ENCODE measurements at regions not wholly inside any gene's neighbourhood (a gene's known extent, or its start where the extent isn't known, plus 50 kb on each side); places are given as distances from the start of the nearest gene placed in this dataset.

DNA sequence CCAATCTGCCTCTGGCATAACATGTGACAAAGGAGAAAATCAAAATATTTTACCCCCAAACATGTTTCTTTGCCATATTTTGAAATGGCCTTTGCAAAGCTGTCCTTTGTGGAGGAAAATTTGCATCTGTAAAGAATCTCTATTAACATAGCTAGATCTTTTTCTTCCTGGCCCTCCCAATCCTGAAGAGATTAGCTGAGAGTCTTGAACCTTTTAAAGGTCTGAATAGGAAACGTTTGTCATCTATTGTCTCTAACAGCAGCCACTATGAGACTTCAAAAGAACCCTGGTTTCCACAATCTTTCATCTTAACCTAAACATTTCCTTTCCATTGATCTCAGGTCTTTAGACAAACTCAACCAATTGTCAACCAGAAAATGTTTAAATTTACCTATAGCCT lies 520.9 kb upstream of the TGFBR2 start:
- Histone ChIP-seq H3K27me3 (ENCODE audit: low read depth, low read length) (no peaks in the 10 kb centered on the region), H3K36me3 (ENCODE audit: control insufficient read depth in 1 of 2, insufficient read depth in 2 of 2, low read length in 2 of 2) (no peaks in the 10 kb centered on the region), H3K4me3 (ENCODE audit: low read depth in 1 of 2, low read length in 2 of 2) (no peak overlapping the region), H3K9me3 (ENCODE audit: control insufficient read depth in 1 of 2, low read length in 2 of 2) (no peaks in the 10 kb centered on the region), H3K27ac (ENCODE audit: low read length) (no peak overlapping the region), H3K4me1 (ENCODE audit: control insufficient read depth in 1 of 2, insufficient read depth in 2 of 2, low read length in 2 of 2) (no peaks in the 10 kb centered on the region)

GRCh38 chr3:30091686-30092085 lies 514.7 kb upstream of the TGFBR2 start:
- Histone ChIP-seq H3K27me3 (ENCODE audit: low read depth, low read length) (no peaks in the 10 kb centered on the region), H3K9me3 (ENCODE audit: control insufficient read depth in 1 of 2, low read length in 2 of 2) (peaks cover 0 to 5% of the 10 kb centered on the region in 2 donors), H3K4me3 (ENCODE audit: low read depth in 1 of 2, low read length in 2 of 2) (no peak overlapping the region), H3K36me3 (ENCODE audit: control insufficient read depth in 1 of 2, insufficient read depth in 2 of 2, low read length in 2 of 2) (no peaks in the 10 kb centered on the region), H3K4me1 (ENCODE audit: control insufficient read depth in 1 of 2, insufficient read depth in 2 of 2, low read length in 2 of 2) (no peaks in the 10 kb centered on the region), H3K27ac (ENCODE audit: low read length) (no peak overlapping the region)

- Histone ChIP-seq H3K36me3 (ENCODE audit: control insufficient read depth in 1 of 2, insufficient read depth in 2 of 2, low read length in 2 of 2) (no peaks in the 10 kb centered on the region), H3K4me1 (ENCODE audit: control insufficient read depth in 1 of 2, insufficient read depth in 2 of 2, low read length in 2 of 2) (peaks cover 0 to 5% of the 10 kb centered on the region in 2 donors), H3K27ac (ENCODE audit: low read length) (no peak overlapping the region), H3K9me3 (ENCODE audit: control insufficient read depth in 1 of 2, low read length in 2 of 2) (peaks cover 0 to 5% of the 10 kb centered on the region in 2 donors), H3K4me3 (ENCODE audit: low read depth in 1 of 2, low read length in 2 of 2) (no peak overlapping the region), H3K27me3 (ENCODE audit: low read depth, low read length) (no peaks in the 10 kb centered on the region)
Observed at GRCh38 chr3:30097022-30097650, 509.3 kb upstream of the TGFBR2 start.

DNA sequence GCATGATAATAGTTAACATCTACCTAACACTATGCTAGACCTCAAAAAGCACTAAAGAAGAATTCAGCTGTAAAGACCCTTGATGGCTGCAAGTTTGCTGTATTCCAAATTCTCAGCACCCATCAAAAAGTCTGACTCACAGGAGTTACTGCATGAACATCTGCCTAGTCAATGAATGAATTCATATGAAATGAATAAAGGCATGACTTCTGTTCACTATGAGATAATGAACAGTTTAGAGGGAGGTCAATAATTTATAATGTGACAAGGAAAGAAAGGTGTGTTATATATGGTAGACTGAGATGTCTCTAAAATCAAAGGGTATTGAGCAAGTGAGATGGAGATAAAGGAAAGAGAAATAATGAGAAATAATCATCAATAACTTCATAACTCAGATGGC lies 508.2 kb upstream of the TGFBR2 start:
- no peaks in the 10 kb centered on the region for H3K27me3 ChIP-seq (ENCODE audit: low read depth, low read length)
- peaks cover 0 to 5% of the 10 kb centered on the region in 2 donors for H3K9me3 ChIP-seq (ENCODE audit: control insufficient read depth in 1 of 2, low read length in 2 of 2)
- no peaks in the 10 kb centered on the region for H3K36me3 ChIP-seq (ENCODE audit: control insufficient read depth in 1 of 2, insufficient read depth in 2 of 2, low read length in 2 of 2)
- peaks cover 0 to 5% of the 10 kb centered on the region in 2 donors for H3K4me1 ChIP-seq (ENCODE audit: control insufficient read depth in 1 of 2, insufficient read depth in 2 of 2, low read length in 2 of 2)
- no peak overlapping the region for H3K4me3 ChIP-seq (ENCODE audit: low read depth in 1 of 2, low read length in 2 of 2)
- H3K27ac ChIP-seq (ENCODE audit: low read length), result no peak overlapping the region

- no peak overlapping the region for H3K4me3 ChIP-seq (ENCODE audit: low read depth in 1 of 2, low read length in 2 of 2)
- H3K36me3 ChIP-seq (ENCODE audit: control insufficient read depth in 1 of 2, insufficient read depth in 2 of 2, low read length in 2 of 2), result no peaks in the 10 kb centered on the region
- peaks cover 0 to 5% of the 10 kb centered on the region in 2 donors for H3K4me1 ChIP-seq (ENCODE audit: control insufficient read depth in 1 of 2, insufficient read depth in 2 of 2, low read length in 2 of 2)
- H3K27ac ChIP-seq (ENCODE audit: low read length), result no peak overlapping the region
- H3K27me3 ChIP-seq (ENCODE audit: low read depth, low read length), result no peaks in the 10 kb centered on the region
- H3K9me3 ChIP-seq (ENCODE audit: control insufficient read depth in 1 of 2, low read length in 2 of 2), result peaks cover 0 to 5% of the 10 kb centered on the region in 2 donors
Observed at GRCh38 chr3:30098653-30099455, 507.5 kb upstream of the TGFBR2 start.

GRCh38 chr3:30102356-30102755 lies 504.0 kb upstream of the TGFBR2 start:
- Histone ChIP-seq H3K4me1 (ENCODE audit: control insufficient read depth in 1 of 2, insufficient read depth in 2 of 2, low read length in 2 of 2) (peaks cover 0 to 5% of the 10 kb centered on the region in 2 donors), H3K27me3 (ENCODE audit: low read depth, low read length) (no peaks in the 10 kb centered on the region), H3K27ac (ENCODE audit: low read length) (no peak overlapping the region), H3K9me3 (ENCODE audit: control insufficient read depth in 1 of 2, low read length in 2 of 2) (no peaks in the 10 kb centered on the region), H3K36me3 (ENCODE audit: control insufficient read depth in 1 of 2, insufficient read depth in 2 of 2, low read length in 2 of 2) (no peaks in the 10 kb centered on the region), H3K4me3 (ENCODE audit: low read depth in 1 of 2, low read length in 2 of 2) (no peak overlapping the region)

- Histone ChIP-seq H3K27ac (ENCODE audit: low read length) (no peak overlapping the region), H3K36me3 (ENCODE audit: control insufficient read depth in 1 of 2, insufficient read depth in 2 of 2, low read length in 2 of 2) (no peaks in the 10 kb centered on the region), H3K27me3 (ENCODE audit: low read depth, low read length) (no peaks in the 10 kb centered on the region), H3K9me3 (ENCODE audit: control insufficient read depth in 1 of 2, low read length in 2 of 2) (no peaks in the 10 kb centered on the region), H3K4me1 (ENCODE audit: control insufficient read depth in 1 of 2, insufficient read depth in 2 of 2, low read length in 2 of 2) (peaks cover 0 to 5% of the 10 kb centered on the region in 2 donors), H3K4me3 (ENCODE audit: low read depth in 1 of 2, low read length in 2 of 2) (no peak overlapping the region)
Observed at GRCh38 chr3:30103186-30103585, 503.2 kb upstream of the TGFBR2 start.

DNA sequence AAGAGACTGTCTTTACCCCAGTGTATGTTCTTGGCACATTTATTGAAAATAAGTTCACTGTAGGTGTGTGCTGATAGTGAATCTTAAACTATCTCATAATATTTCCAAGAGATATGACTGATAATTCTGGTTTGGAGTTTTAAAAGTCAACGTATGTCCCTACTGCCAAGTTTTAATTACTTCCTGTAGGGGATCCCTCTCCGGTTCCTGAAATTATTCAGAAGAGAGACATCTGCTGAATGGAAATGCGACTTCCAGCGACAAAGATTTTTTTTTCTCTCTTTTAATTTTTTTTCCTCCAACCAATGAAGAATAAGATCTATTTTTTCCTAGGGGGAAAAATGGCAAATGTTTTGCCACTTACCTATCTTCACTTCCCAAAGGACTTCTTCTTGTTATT lies 498.9 kb upstream of the TGFBR2 start:
- no peaks in the 10 kb centered on the region for H3K9me3 ChIP-seq (ENCODE audit: control insufficient read depth in 1 of 2, low read length in 2 of 2)
- H3K27ac ChIP-seq (ENCODE audit: low read length), result no peak overlapping the region
- no peaks in the 10 kb centered on the region for H3K4me1 ChIP-seq (ENCODE audit: control insufficient read depth in 1 of 2, insufficient read depth in 2 of 2, low read length in 2 of 2)
- no peaks in the 10 kb centered on the region for H3K36me3 ChIP-seq (ENCODE audit: control insufficient read depth in 1 of 2, insufficient read depth in 2 of 2, low read length in 2 of 2)
- no peak overlapping the region for H3K4me3 ChIP-seq (ENCODE audit: low read depth in 1 of 2, low read length in 2 of 2)
- H3K27me3 ChIP-seq (ENCODE audit: low read depth, low read length), result no peaks in the 10 kb centered on the region

GRCh38 chr3:30112411-30112810 lies 494.0 kb upstream of the TGFBR2 start:
- no peak overlapping the region for H3K27ac ChIP-seq (ENCODE audit: low read length)
- no peaks in the 10 kb centered on the region for H3K9me3 ChIP-seq (ENCODE audit: control insufficient read depth in 1 of 2, low read length in 2 of 2)
- H3K27me3 ChIP-seq (ENCODE audit: low read depth, low read length), result no peaks in the 10 kb centered on the region
- no peak overlapping the region for H3K4me3 ChIP-seq (ENCODE audit: low read depth in 1 of 2, low read length in 2 of 2)
- H3K36me3 ChIP-seq (ENCODE audit: control insufficient read depth in 1 of 2, insufficient read depth in 2 of 2, low read length in 2 of 2), result no peaks in the 10 kb centered on the region
- no peaks in the 10 kb centered on the region for H3K4me1 ChIP-seq (ENCODE audit: control insufficient read depth in 1 of 2, insufficient read depth in 2 of 2, low read length in 2 of 2)

GRCh38 chr3:30112902-30113484 lies 493.4 kb upstream of the TGFBR2 start:
- Histone ChIP-seq H3K36me3 (ENCODE audit: control insufficient read depth in 1 of 2, insufficient read depth in 2 of 2, low read length in 2 of 2) (no peaks in the 10 kb centered on the region), H3K27me3 (ENCODE audit: low read depth, low read length) (no peaks in the 10 kb centered on the region), H3K4me3 (ENCODE audit: low read depth in 1 of 2, low read length in 2 of 2) (no peak overlapping the region), H3K9me3 (ENCODE audit: control insufficient read depth in 1 of 2, low read length in 2 of 2) (no peaks in the 10 kb centered on the region), H3K4me1 (ENCODE audit: control insufficient read depth in 1 of 2, insufficient read depth in 2 of 2, low read length in 2 of 2) (no peaks in the 10 kb centered on the region), H3K27ac (ENCODE audit: low read length) (no peak overlapping the region)

DNA sequence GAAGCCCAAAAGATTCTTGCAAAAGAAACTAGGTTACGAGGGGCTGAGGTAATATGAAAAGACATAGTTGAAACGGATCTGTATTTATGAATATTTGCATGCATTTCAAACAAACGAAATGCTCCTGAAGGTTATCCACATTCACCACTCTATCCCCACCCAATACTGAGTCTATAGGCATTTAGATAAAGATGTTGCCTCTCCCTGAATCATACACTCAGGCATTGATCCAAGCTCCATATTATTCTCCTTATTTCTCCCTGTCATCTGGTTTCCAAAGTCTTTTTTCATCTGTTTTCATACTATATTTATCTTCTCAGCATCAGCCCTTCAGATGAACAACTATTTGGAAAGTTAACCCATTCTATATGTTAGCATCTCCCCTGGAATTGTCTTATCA lies 492.5 kb upstream of the TGFBR2 start:
- Histone ChIP-seq H3K27me3 (ENCODE audit: low read depth, low read length) (no peaks in the 10 kb centered on the region), H3K4me3 (ENCODE audit: low read depth in 1 of 2, low read length in 2 of 2) (no peak overlapping the region), H3K27ac (ENCODE audit: low read length) (no peak overlapping the region), H3K9me3 (ENCODE audit: control insufficient read depth in 1 of 2, low read length in 2 of 2) (no peaks in the 10 kb centered on the region), H3K36me3 (ENCODE audit: control insufficient read depth in 1 of 2, insufficient read depth in 2 of 2, low read length in 2 of 2) (no peaks in the 10 kb centered on the region), H3K4me1 (ENCODE audit: control insufficient read depth in 1 of 2, insufficient read depth in 2 of 2, low read length in 2 of 2) (no peaks in the 10 kb centered on the region)

Measured in muscle layer of duodenum (tissue), 2 donors.